Smooth muscle cell (in vitro differentiated cells): ENCODE measurements at regions not wholly inside any gene's neighbourhood (a gene's known extent, or its start where the extent isn't known, plus 50 kb on each side); places are given as distances from the start of the nearest gene placed in this dataset.

Experiments
- DNase-seq: peaks from one replicate; lab custom pipeline; 2025; ENCODE audit not compliant: unreplicated experiment; lab: John Stamatoyannopoulos, UW
- H2AFZ ChIP-seq: fragments of 200-600 bp; sonication (generic); 2 replicates; pipeline ENCODE4 v1.6.0; 2016; ENCODE audit warnings: antibody characterized with exemption, low read depth, mild to moderate bottlenecking
- H3F3A ChIP-seq: fragments of 200-600 bp; sonication (generic); 2 replicates; pipeline ENCODE4 v1.6.0; 2017; ENCODE audit warnings: antibody characterized with exemption, low read depth
- H3K27ac ChIP-seq: fragments of 200-600 bp; sonication (generic); 2 replicates; pipeline ENCODE4 v1.5.1; 2016; ENCODE audit warnings: low read depth, mild to moderate bottlenecking
- H3K27me3 ChIP-seq: fragments of 200-600 bp; sonication (generic); 2 replicates; pipeline ENCODE4 v1.6.1; 2016; ENCODE audit warnings: low read depth, mild to moderate bottlenecking
- H3K36me3 ChIP-seq: fragments of 200-600 bp; sonication (generic); 2 replicates; pipeline ENCODE4 v1.5.1; 2016; ENCODE audit warnings: low read depth
- H3K4me1 ChIP-seq: fragments of 200-600 bp; sonication (generic); 2 replicates; pipeline ENCODE4 v1.5.1; 2016; ENCODE audit warnings: low read depth
- H3K4me2 ChIP-seq: fragments of 200-600 bp; sonication (generic); 2 replicates; pipeline ENCODE4 v1.6.0; 2016; ENCODE audit warnings: mild to moderate bottlenecking
- H3K4me3 ChIP-seq: fragments of 200-600 bp; sonication (generic); 2 replicates; pipeline ENCODE4 v1.5.1; 2016; ENCODE audit warnings: mild to moderate bottlenecking
- H3K79me2 ChIP-seq: fragments of 200-600 bp; sonication (generic); 2 replicates; pipeline ENCODE4 v1.6.0; 2016; ENCODE audit warnings: low read depth, mild to moderate bottlenecking
- H3K9ac ChIP-seq: fragments of 200-600 bp; sonication (generic); 2 replicates; pipeline ENCODE4 v1.6.0; 2016; ENCODE audit warnings: low read depth
- H3K9me3 ChIP-seq: fragments of 200-600 bp; sonication (generic); replicated peaks from 2 replicates; pipeline ENCODE4 v1.5.1; 2016; ENCODE audit warnings: low read depth
- H4K20me1 ChIP-seq: fragments of 200-600 bp; sonication (generic); 2 replicates; pipeline ENCODE4 v1.6.0; 2016; ENCODE audit warnings: low read depth
- CTCF ChIP-seq: fragments of 200-600 bp; sonication (generic); IDR thresholded peaks from 2 replicates; pipeline ENCODE4 v1.5.1; 2017; ENCODE audit warnings: borderline replicate concordance, mild to moderate bottlenecking, antibody characterized with exemption; ENCODE audit not compliant: insufficient read depth, poor library complexity, severe bottlenecking
- WGBS: methylation state at CpG from one replicate; pipeline ENCODE4 v1.1.7; 2016; ENCODE audit warnings: low lambda C conversion rate; 5-methylcytosine and 5-hydroxymethylcytosine counted together

GRCh38 chr22:48926643-48927042 lies 901.0 kb downstream of the BRD1 start:
- no peaks in the 10 kb centered on the region for H3K4me1 ChIP-seq
- no peaks in the 10 kb centered on the region for H3K79me2 ChIP-seq
- H3K27me3 ChIP-seq: peaks cover 24% of the 10 kb centered on the region
- no peak overlapping the region for H2AFZ ChIP-seq
- no peak overlapping the region for H3K9ac ChIP-seq
- no peaks in the 10 kb centered on the region for H3F3A ChIP-seq
- no peaks in the 10 kb centered on the region for H3K9me3 ChIP-seq
- no peak for DNase-seq
- no peak overlapping the region for H3K27ac ChIP-seq
- no peak for TF ChIP-seq CTCF
- no peak overlapping the region for H3K4me3 ChIP-seq
- no peak overlapping the region for H3K4me2 ChIP-seq
- H4K20me1 ChIP-seq: no peaks in the 10 kb centered on the region
- 84% methylated on average over 11 of the region's 11 CpGs for WGBS
- H3K36me3 ChIP-seq: no peaks in the 10 kb centered on the region

GRCh38 chr22:48926136-48926535 lies 901.5 kb downstream of the BRD1 start:
- TF ChIP-seq CTCF: no peak
- WGBS: 69% methylated on average over 3 of the region's 3 CpGs

GRCh38 chr22:48925450-48925849 lies 902.2 kb downstream of the BRD1 start:
- Histone ChIP-seq H3K9ac (no peak overlapping the region), H3K27ac (no peak overlapping the region), H2AFZ (no peak overlapping the region), H3K9me3 (no peaks in the 10 kb centered on the region), H3K4me3 (no peak overlapping the region), H4K20me1 (no peaks in the 10 kb centered on the region), H3K79me2 (no peaks in the 10 kb centered on the region), H3K36me3 (no peaks in the 10 kb centered on the region), H3K4me1 (no peaks in the 10 kb centered on the region), H3K4me2 (no peak overlapping the region), H3K27me3 (peaks cover 24% of the 10 kb centered on the region), H3F3A (no peaks in the 10 kb centered on the region)
- no peak for DNase-seq
- 88% methylated on average over 5 of the region's 5 CpGs for WGBS
- TF ChIP-seq CTCF: no peak

More at GRCh38 chr22:48926136-48926535, 901.5 kb downstream of the BRD1 start:
- Histone ChIP-seq H3K9me3 (no peaks in the 10 kb centered on the region), H3K79me2 (no peaks in the 10 kb centered on the region), H2AFZ (no peak overlapping the region), H3K4me2 (no peak overlapping the region), H3K27ac (no peak overlapping the region), H3K9ac (no peak overlapping the region), H3K27me3 (peaks cover 24% of the 10 kb centered on the region), H4K20me1 (no peaks in the 10 kb centered on the region), H3F3A (no peaks in the 10 kb centered on the region), H3K4me3 (no peak overlapping the region), H3K4me1 (no peaks in the 10 kb centered on the region), H3K36me3 (no peaks in the 10 kb centered on the region)
- no peak for DNase-seq

GRCh38 chr22:48923996-48924395 lies 903.7 kb downstream of the BRD1 start:
- no peak for DNase-seq
- Histone ChIP-seq H3K36me3 (no peaks in the 10 kb centered on the region), H3K27me3 (peaks cover 18% of the 10 kb centered on the region), H3F3A (no peaks in the 10 kb centered on the region), H3K9ac (no peak overlapping the region), H3K27ac (no peak overlapping the region), H3K79me2 (no peaks in the 10 kb centered on the region), H3K4me3 (no peak overlapping the region), H3K4me2 (no peak overlapping the region), H3K9me3 (no peaks in the 10 kb centered on the region), H3K4me1 (no peaks in the 10 kb centered on the region), H4K20me1 (no peaks in the 10 kb centered on the region), H2AFZ (no peak overlapping the region)
- no peak for TF ChIP-seq CTCF
- WGBS: 92% methylated on average over 9 of the region's 9 CpGs
